ENCODE measurements at regions not wholly inside any gene's neighbourhood (a gene's known extent, or its start where the extent isn't known, plus 50 kb on each side); places are given as distances from the start of the nearest gene placed in this dataset.
A peak's percentile ranks its signal among the peaks of the same experiment; 100 is the strongest.

DNA sequence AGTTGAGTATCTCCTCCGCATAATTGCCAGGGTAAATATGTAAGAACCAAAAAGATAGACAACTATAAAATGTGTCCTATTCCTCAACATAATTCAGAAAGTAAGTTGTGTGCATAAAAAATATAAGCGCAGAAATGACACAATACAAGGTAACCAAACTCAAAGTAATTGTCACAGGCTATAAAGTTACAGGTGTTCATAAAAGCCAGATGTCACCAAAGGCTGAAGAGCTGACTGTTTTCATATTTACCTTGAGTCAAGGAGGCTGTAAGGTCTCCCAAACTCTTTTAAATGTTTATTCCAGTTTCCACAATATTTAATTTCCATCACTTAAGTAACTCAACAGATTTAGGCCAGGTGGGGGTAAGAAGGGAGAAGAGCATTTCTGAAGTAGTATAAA is 192.2 kb upstream of the MARCKS start:
- no peak for TF ChIP-seq CTCF (IDR thresholded peaks at IDR 0.05)
- Histone ChIP-seq H3K27ac (no peak overlapping the region), H3K4me1 (peaks cover 0 to 9% of the 10 kb centered on the region in 2 donors), H3K9me3 (no peaks in the 10 kb centered on the region), H3K27me3 (no peaks in the 10 kb centered on the region), H3K4me3 (no peak overlapping the region), H3K36me3 (no peaks in the 10 kb centered on the region)
- DNase-seq (ENCODE audit: low spot score): no peak

- Histone ChIP-seq H3K27ac (no peak overlapping the region), H3K4me3 (no peak overlapping the region)
- no peak for DNase-seq (ENCODE audit: low spot score)
Observed at GRCh38 chr6:113668641-113669408, 188.3 kb upstream of the MARCKS start.

GRCh38 chr6:113669606-113670005 is 187.5 kb upstream of the MARCKS start:
- H3K36me3 ChIP-seq: no peaks in the 10 kb centered on the region
- H3K9me3 ChIP-seq: no peaks in the 10 kb centered on the region
- DNase-seq (ENCODE audit: low spot score): no peak
- H3K27me3 ChIP-seq: no peaks in the 10 kb centered on the region
- H3K4me3 ChIP-seq: no peak overlapping the region
- H3K27ac ChIP-seq: no peak overlapping the region
- peaks cover 0 to 28% of the 10 kb centered on the region in 2 donors for H3K4me1 ChIP-seq
- TF ChIP-seq CTCF (IDR thresholded peaks at IDR 0.05): no peak

More at GRCh38 chr6:113668641-113669408, 188.3 kb upstream of the MARCKS start:
- TF ChIP-seq CTCF (IDR thresholded peaks at IDR 0.05): no peak
- H3K9me3 ChIP-seq: no peaks in the 10 kb centered on the region
- no peaks in the 10 kb centered on the region for H3K36me3 ChIP-seq
- no peaks in the 10 kb centered on the region for H3K27me3 ChIP-seq
- peaks cover 0 to 28% of the 10 kb centered on the region in 2 donors for H3K4me1 ChIP-seq

GRCh38 chr6:113671421-113671820 is 185.7 kb upstream of the MARCKS start:
- Histone ChIP-seq H3K27me3 (no peaks in the 10 kb centered on the region), H3K9me3 (no peaks in the 10 kb centered on the region), H3K4me3 (no peak overlapping the region), H3K4me1 (peaks cover 0 to 28% of the 10 kb centered on the region in 2 donors), H3K36me3 (no peaks in the 10 kb centered on the region), H3K27ac (no peak overlapping the region)
- TF ChIP-seq CTCF (IDR thresholded peaks at IDR 0.05): no peak
- DNase-seq (ENCODE audit: low spot score): no peak

DNA sequence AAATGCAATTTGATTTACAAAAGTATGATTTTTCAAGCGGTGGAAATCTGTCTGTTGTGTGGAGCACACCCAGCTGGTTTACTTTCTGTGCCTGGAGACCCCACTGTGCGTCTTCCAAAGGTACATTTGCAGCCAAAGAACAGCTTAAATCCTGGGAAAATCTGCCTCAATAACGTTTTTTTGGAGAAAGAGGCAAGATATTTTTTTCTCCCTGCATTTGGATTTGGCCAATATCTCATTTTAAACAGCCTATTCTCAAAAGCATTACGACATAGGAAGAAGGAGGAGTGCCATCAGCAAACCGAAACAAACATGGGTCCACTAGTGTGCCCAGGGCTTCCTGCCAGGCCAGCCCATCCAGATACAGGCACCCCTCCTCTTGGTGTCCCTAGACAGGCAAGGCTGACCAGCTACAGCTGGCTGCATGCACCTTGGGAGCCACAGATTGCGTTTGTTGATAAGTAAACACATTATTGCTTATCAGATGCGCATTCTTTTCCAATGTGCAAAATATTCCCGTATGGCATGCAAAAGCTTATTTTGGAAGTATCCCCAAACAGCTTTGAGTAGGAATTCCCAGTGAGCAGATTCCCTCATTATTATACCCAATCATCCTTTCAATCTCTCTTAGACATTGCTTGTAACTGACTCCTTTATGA is 184.5 kb upstream of the MARCKS start:
- no peaks in the 10 kb centered on the region for H3K9me3 ChIP-seq
- H3K4me3 ChIP-seq: peak overlapping the region in 1 of 2 donors; percentile 31
- peaks cover 0 to 28% of the 10 kb centered on the region in 2 donors for H3K4me1 ChIP-seq
- no peak overlapping the region for H3K27ac ChIP-seq
- no peaks in the 10 kb centered on the region for H3K36me3 ChIP-seq
- DNase-seq (ENCODE audit: low spot score): peak; percentile 73
- H3K27me3 ChIP-seq: no peaks in the 10 kb centered on the region
- TF ChIP-seq CTCF (IDR thresholded peaks at IDR 0.05): no peak
